ENCODE measurements at regions not wholly inside any gene's neighbourhood (a gene's known extent, or its start where the extent isn't known, plus 50 kb on each side); places are given as distances from the start of the nearest gene placed in this dataset.
"Not testable (repeated sequence)": the region's sequence is repeated elsewhere in the genome, so short reads cannot be mapped to it uniquely, and the experiment has no call there.

DNA sequence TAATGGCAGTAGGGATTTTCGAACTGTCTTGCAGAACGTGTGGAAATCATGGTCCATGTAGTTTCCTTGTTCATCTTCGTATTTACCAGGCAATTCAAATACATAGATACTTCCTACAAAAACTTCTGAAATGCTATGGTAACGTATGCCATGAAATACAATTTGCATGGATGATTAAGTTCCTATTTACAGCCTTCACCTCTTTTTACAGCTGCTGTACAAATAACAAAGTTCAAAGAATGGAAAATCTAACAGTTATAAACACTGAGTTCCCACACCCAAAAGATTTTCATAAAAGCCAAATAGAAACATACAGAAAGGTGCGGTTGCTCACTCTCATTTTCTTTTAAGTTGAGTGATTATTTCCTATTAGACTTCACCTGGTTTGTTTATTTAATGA is 115.8 kb upstream of the TNFSF11 start:
- DNase-seq: no peak
- in situ Hi-C loops (cut with HindIII; ENCODE audit: low pct_ligation_motif_present, low pct_unique_long_range_greater_than_20kb, low sequenced_read_pairs): no loop called here

DNA sequence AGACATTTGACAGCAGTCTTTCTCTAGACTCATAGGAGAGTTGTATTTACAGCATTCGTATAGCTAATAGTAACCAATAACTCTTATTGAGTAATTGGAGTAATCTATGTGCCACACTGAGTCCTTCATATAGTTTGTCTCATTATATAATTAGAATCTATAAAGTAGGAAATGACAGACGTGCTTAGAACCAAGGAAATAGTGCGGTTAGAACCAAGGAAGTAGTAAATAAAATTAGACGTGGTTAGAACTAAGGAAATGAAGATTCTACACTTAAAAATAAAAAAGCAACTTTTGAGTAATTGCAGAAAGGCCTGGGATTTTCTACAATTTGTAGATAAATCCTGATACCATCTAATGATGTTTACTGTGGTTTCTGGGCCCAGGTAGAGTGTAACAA is 107.8 kb upstream of the TNFSF11 start:
- in situ Hi-C loops (cut with HindIII; ENCODE audit: low pct_ligation_motif_present, low pct_unique_long_range_greater_than_20kb, low sequenced_read_pairs): no loop called here
- DNase-seq: no peak

DNA sequence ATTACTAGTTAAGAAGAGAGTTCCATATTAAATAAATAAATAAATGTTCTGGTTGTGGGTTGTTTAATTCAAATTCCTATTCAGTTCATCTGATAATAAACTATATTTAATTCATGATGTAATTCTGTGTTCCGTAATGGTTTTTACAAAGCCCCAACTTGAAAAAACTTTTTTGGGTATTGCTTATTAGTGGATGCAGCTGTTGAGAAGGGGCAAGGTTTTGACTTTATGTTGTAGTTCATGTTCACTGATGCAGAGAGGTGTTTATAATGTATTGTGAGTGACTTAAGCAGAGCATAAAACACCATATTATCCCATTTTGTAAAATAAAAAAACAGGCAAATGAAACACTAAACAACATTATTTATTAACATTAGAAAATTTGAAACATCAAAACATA is 107.3 kb upstream of the TNFSF11 start:
- in situ Hi-C loops (cut with HindIII; ENCODE audit: low pct_ligation_motif_present, low pct_unique_long_range_greater_than_20kb, low sequenced_read_pairs): no loop called here
- DNase-seq: no peak

DNA sequence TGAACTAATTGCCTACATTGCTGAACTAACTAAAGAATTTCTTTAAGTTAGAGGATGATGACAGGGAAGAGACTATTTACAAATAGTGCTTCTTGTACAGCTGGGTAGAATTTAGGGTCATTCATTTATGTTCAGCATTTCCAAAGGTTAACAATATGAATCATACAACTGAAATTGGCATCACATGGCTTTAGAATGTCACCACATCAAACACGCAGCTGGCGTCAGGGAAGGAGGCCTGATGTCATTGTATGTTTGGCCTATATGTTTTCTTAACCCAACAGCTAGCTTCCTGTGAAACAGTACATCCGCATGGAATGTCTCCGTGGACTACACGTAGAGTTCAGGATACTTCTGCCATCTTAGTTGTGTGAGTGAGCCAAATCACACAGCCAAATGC is 99.0 kb upstream of the TNFSF11 start:
- in situ Hi-C loops (cut with HindIII; ENCODE audit: low pct_ligation_motif_present, low pct_unique_long_range_greater_than_20kb, low sequenced_read_pairs): no loop called here
- no peak for DNase-seq

DNA sequence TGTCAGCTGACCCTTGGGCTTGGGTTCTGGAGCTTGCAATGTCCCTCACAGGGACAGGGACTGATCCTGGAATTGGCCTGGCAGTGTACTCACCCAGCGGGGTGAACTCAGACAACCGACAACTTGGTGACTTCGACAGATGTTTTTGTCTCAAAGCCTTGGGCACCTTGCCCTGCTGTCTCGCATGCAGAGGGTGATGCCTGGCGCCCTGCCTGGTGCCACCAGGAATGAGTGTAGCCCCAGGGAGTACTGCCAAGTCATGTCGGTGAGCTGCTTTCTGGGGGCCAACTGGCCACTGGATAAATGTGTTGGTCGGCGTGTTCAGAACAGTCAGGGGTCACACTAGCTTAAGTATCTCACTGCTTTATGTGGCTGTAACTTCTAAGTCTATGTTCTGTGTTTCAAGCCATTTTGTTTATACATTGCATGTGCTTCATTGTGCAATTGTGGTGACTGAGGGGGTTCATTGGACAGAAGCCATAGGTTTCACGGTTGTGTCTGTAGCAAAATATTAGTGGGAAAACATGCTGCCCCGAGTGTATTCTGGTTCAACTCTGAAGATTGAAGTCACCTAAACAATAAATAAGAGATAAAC is 96.3 kb upstream of the TNFSF11 start:
- DNase-seq: no peak
- in situ Hi-C loops (cut with HindIII; ENCODE audit: low pct_ligation_motif_present, low pct_unique_long_range_greater_than_20kb, low sequenced_read_pairs): no loop called here

DNA sequence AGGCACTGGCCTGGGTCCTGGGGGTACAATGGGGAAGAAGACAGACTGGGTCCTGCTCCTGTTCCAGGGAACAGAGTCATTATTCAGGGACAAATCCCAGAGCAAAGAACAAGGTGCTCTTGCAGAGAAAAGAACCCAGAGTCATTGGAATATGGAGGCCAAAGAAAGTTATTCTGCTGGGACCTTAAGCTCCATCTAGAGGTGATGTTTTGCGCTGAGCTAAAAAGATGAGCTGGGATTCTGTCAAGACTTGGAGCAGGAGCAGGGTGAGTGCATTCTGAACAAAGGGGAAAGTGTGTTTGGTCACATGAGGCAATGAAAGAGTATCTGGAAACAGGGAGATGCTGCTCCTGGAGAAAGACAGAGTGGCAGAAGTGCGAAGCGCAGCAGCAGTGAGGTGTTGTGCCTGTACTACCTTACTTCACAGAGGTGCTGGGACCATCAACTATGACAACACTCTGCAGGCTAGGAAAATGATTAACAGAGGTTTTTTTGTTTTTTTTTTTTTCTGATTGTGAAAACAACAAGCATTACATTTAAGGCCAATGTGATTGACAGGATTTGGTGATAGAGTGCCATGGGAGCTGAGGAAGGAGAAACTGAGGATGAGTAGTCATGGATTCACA is 95.3 kb upstream of the TNFSF11 start:
- peak; percentile 12 for DNase-seq
- in situ Hi-C loops (cut with HindIII; ENCODE audit: low pct_ligation_motif_present, low pct_unique_long_range_greater_than_20kb, low sequenced_read_pairs): no loop called here

DNA sequence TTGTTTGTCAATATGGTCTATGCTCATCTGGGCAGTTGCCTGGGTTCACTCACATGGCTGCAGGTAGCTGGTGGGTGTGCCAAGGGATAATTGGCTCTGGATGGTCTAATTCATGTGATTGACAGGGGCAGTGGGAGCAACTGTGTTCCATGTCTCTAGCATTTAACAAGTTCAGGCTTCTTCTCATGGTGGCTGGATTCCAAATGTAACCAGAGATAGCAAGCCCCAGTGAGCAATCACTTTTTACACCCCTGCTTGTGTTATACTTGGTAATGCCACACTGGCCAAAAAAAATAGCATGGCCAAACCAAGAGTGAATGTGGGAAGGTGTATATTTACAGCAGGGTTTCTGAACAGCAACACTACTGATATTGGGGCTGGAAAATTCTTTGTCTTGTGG is 89.6 kb upstream of the TNFSF11 start:
- in situ Hi-C loops (cut with HindIII; ENCODE audit: low pct_ligation_motif_present, low pct_unique_long_range_greater_than_20kb, low sequenced_read_pairs): no loop called here
- DNase-seq: no peak

DNA sequence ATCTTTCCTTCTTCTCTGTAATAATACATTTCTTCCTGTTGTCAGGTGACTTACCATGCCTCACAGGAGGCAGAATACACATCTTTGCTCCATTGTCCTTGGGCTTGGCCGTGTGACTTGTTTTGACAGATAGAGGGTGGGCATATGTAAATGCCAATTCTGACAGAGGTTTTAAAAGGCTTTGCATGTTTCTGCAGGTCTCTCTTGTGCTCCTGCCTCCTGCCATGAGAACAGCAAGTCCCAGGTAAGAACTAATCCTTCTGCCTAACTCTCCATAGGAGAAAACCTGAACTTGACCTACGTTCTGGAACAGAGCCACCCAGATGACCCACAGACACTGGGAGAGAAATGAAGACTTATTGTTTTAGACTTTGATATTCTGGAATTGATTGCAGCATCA is 88.7 kb upstream of the TNFSF11 start:
- in situ Hi-C loops (cut with HindIII; ENCODE audit: low pct_ligation_motif_present, low pct_unique_long_range_greater_than_20kb, low sequenced_read_pairs): no loop called here
- DNase-seq: no peak

DNA sequence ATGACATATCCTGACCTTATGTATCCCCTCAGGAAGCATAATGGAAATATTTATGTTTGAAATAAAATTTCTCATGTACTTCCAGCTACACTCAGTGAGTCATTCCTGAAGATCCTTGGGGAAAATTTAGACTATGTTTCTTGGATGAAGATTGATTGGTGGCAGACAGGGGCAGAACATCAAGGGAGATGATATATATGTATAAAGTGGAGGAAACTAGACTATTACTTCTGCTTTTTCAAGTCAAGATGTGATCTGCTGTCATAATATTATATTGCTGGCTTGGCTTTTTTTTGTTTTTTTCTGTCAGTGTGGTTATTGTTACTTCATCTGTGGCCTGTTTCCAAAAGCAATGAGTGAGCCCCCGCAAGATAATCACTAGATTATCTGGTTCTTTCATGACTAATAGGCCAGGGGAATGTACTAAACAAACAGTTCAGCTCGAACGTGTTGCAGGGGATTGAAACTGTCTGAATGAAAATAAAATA is 87.2 kb upstream of the TNFSF11 start:
- DNase-seq: no peak
- in situ Hi-C loops (cut with HindIII; ENCODE audit: low pct_ligation_motif_present, low pct_unique_long_range_greater_than_20kb, low sequenced_read_pairs): no loop called here

DNA sequence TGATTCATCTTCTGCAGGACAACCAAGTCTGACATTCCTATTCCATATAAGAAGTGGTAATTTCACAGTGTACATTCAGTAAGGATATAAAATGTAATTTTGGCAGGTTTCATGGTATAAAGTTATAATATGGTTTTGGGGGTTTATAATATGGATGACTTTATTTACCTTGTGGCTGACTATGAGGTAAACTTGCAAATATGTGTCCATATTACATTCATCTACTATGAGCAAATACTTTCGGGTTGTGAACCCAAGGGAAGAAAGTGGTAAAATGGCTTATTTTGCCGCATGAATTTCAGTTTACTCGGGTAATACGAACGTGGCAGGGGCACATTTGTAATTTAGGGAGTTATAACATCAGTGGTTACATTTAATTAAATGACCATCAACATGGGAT is 86.7 kb upstream of the TNFSF11 start:
- no peak for DNase-seq
- in situ Hi-C loops (cut with HindIII; ENCODE audit: low pct_ligation_motif_present, low pct_unique_long_range_greater_than_20kb, low sequenced_read_pairs): no loop called here

DNA sequence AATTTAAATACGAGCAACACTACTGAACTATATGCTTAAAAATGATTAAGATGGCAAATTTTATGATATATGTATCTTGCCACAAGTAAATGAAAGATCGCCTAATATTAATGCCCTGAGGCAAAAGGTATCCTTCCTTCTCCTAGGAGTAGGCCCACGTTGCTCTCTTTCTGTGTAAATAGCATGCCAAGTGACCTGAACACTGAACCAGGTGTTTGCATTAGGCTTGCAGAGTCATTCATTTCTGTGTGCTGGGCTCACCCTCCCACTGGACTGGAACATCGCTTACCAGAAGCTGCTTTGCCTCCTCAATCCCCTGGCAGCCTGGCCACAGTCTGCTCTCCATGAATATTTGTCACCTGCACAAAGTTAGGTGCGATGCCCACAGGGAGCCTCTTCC is 83.3 kb upstream of the TNFSF11 start:
- DNase-seq: no peak
- in situ Hi-C loops (cut with HindIII; ENCODE audit: low pct_ligation_motif_present, low pct_unique_long_range_greater_than_20kb, low sequenced_read_pairs): no loop called here

DNA sequence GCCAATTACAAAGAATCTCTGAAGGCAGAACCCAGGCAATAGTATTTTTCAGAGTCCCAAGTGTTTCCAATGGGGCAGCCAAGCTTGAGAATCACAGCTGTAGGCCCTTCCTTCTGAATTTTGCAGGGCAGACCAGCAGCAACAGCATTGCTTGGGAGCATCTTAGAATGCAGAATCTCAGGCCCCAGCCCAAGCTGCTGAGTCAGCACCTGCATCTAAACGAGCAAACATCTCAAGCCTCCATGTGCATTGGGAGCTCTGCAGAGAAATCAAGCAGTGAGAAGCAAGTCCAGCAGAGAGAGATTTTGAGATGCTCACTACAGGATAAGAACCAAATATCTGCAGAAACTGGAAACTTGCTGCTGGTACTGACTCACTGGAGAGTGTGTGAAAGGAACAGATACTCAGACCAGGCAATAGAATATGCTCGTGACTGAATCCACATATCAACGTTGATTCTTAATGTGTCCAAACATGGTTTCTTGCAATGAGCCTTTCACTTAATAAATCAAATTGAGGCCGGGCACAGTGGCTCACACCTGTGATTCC is 81.5 kb upstream of the TNFSF11 start:
- in situ Hi-C loops (cut with HindIII; ENCODE audit: low pct_ligation_motif_present, low pct_unique_long_range_greater_than_20kb, low sequenced_read_pairs): no loop called here
- DNase-seq: no peak

DNA sequence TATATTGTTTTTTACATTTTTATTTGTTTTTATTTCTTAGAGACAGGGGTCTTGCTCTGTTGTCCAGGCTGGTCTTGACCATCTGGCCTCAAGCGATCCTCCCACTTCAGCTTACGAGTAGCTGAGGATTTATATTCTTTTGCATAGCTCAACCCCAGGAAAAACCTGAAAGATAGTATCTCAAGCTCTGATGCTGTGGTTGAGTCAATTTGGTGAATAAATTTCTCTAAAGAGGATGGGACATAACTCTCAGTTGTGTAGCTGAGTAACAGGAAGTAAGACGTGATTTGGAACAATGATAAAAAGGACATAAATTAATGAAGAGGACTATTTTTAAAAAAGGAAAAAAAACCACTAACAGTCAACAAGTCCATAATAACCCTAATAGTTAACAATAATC is 79.8 kb upstream of the TNFSF11 start:
- in situ Hi-C loops (cut with HindIII; ENCODE audit: low pct_ligation_motif_present, low pct_unique_long_range_greater_than_20kb, low sequenced_read_pairs): no loop called here
- no peak for DNase-seq

DNA sequence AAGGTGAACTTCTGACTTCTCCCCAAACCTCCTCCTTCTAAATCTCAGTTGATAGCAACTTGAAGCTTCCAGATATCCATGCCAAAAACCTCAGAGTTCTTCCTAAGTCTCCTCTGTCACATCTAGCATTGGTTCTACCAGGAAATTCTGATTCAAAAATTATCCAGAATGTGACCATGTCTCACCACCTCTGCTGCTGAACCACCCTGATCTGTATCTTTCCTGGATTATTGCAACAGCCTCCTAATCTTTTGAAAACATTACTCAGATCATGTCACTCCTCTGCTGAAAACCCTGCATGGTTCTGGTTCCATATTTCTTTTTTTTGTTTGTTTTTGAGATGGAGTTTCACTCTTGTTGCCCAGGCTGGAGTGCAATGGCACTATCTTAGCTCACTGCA is 78.7 kb upstream of the TNFSF11 start:
- no peak for DNase-seq
- in situ Hi-C loops (cut with HindIII; ENCODE audit: low pct_ligation_motif_present, low pct_unique_long_range_greater_than_20kb, low sequenced_read_pairs): no loop called here

DNA sequence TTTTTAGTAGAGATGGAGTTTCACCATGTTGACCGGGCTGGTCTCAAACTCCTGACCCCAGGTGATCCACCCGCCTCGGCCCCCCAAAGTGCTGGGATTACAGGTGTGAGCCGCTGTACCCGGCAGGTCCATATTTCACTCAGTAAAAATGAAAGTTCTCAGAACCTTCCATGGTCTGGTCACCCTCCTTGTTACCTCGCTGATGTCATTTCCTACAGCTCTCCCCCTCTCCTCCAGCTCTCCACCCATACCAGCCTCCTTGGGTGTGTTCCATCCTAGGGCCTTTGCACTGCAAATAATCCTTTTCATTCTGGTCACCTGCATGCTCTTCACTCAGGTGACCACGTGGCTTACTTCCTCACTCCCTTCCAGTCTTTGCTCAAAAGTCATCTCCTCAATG is 78.2 kb upstream of the TNFSF11 start:
- in situ Hi-C loops (cut with HindIII; ENCODE audit: low pct_ligation_motif_present, low pct_unique_long_range_greater_than_20kb, low sequenced_read_pairs): no loop called here
- no peak for DNase-seq

DNA sequence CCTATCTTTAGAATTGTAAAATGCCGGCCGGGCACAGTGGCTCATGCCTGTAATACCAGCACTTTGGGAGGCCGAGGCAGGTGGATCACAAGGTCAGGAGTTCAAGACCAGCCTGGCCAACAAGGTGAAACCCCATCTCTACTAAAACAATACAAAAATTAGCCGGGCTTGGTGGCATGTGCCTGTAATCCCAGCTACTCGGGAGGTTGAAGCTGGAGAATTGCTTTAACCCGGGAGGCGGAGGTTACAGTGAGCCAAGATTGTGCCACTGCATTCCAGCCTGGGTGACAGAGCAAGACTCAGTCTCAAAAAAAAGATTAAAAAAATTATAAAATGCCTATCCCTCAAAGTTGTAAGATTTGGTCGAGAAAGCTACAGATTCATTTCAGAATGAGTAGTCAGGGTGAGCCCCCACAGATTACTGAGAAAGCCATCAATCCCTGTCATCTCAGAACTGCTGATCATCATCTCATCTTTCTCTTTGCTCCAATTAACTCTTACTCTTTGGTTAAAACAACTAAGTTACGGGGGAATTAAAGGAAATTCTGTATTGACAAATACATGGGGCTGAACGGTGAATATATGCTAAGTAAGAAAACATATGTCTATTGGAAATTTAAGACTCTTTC is 76.9 kb upstream of the TNFSF11 start:
- DNase-seq; in situ Hi-C loops (cut with HindIII; ENCODE audit: low pct_ligation_motif_present, low pct_unique_long_range_greater_than_20kb, low sequenced_read_pairs): not testable (repeated sequence)

DNA sequence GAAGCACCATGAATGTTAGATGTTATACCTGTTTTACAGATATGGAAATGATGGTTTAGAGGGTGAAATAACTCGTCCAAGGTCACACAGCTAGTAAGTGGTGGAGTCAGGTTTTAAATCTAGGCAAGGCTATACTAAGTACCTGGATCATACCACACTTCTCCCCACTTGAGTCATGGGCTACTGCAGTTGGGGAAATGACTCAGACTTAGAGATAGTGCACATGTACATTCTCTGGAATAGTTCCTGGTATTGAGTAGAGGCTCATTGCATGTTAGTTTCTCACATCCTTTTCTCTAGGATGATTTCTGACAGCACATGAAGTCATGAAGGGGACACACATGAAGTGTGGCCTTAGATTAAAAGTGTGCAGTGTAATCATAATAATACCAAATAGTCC is 76.2 kb upstream of the TNFSF11 start:
- DNase-seq: peak; percentile 31
- in situ Hi-C loops (cut with HindIII; ENCODE audit: low pct_ligation_motif_present, low pct_unique_long_range_greater_than_20kb, low sequenced_read_pairs): no loop called here

DNA sequence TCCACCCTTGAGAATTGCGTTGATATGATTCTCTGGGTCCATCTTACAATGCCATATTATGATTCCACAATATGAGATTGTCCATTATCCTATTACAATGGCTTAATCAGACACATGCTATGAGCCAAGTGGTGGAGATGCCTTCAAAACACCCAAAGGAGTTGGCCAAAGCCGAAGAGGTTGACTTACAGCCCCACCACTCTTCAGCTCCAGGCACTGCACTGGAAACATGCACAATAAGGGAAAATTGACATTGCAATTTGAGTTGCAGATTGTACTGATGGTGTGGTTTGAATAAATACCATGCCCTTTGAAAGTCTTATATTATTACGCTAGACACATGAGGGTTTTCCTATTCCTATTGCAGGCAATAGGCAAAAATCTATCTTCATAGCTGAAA is 75.4 kb upstream of the TNFSF11 start:
- in situ Hi-C loops (cut with HindIII; ENCODE audit: low pct_ligation_motif_present, low pct_unique_long_range_greater_than_20kb, low sequenced_read_pairs): no loop called here
- DNase-seq: no peak

Measured in ACHN (cell line).